ENCODE measurements at regions not wholly inside any gene's neighbourhood (a gene's known extent, or its start where the extent isn't known, plus 50 kb on each side); places are given as distances from the start of the nearest gene placed in this dataset.

DNA sequence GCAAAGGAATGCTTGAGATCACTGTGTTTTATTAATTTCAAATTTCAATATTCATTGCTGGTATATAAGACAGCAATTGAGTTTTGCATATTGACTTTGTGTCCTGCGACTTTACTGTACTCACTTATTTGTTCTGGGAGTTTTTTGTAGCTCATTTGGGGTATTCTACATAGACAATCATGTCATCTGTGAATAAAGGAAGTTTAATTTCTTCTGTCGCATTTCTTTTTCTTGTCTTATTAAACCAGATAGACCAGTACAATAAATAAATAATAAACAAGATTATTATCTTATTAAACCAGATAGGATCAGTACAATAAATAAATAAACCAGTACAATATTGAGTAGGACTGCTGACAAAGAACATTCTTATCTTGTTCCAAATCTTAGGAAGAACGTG lies 448.2 kb downstream of the RPS24 start:
- no peak for DNase-seq (ENCODE audit: low spot score)

DNA sequence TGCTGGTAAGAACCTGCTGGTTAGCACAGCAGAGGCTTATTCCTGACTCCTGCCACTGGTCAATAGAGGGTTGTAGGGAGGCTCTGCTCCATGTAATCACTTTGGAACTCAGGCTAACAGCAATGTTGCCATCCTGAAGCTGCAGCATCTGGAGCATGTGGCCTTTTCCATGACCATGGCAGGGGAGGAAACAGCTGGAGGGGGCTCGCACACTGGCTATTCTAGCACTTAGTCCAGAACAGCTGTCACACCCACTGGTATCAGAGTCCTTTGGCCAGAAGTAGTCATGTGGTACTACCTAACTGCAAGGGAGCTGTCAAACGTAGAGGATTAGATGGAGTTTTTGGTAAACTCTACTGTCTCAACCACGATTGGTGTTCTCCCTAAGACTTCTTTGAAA lies 450.0 kb downstream of the RPS24 start:
- DNase-seq (ENCODE audit: low spot score): no peak

DNA sequence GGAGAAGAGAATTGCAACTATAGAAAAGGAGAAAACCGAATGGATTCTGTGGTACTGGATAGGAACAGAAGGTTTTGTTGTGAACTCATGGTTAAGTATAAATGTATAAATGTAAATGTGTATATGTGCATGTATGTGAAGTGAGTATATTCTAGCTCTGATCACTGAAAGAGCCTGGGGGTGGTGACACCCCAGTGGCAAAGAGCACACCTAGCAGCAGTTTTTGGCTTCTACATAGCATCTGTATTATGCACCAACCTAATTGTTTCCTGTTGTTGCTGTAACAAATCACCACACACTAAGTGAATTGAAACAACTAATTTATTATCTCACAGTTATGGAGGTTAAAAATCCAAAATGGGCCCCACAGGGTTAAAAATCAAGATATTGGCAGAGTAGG lies 455.4 kb downstream of the RPS24 start:
- DNase-seq (ENCODE audit: low spot score): no peak

- no peak for DNase-seq (ENCODE audit: low spot score)
These were observed 458.1 kb downstream of the RPS24 start for GRCh38 chr10:78491812-78492211.

DNA sequence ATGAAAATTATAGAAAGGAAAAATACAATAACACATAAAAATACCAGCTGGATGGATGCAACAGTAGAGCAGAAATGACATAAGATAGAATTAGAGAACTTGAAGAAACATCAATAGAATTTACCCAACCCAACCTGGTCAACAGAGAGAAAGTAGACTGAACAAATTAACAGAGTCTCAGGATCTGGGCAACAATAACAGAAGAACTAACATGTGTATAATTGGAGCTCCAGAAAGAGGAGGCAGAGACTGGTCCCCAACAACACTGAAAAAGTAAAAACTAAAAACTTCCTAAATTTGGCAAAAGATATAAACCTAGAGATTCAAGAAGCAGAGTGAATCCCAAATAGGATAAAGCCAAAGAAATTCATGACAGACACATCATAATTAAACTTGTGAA lies 458.8 kb downstream of the RPS24 start:
- no peak for DNase-seq (ENCODE audit: low spot score)

DNA sequence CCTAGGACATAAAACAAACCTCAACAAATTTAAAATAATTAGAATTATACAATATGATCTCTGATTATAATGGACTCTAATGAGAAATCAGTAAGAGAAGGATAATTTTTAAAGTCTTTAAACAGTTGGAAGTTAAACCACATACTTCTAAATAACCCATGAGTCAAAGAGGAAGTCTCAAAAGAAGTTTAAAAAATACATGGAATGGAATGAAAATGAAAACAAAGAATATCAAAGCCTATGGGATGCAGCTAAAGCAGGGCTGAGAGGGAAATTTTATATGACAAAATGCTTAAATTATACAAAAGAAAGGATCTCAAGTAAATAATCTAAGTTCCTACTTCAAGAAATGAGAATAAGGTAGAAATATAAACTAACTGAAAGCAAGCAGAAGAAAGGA lies 460.5 kb downstream of the RPS24 start:
- no peak for DNase-seq (ENCODE audit: low spot score)

- peak; percentile 26 for DNase-seq (ENCODE audit: low spot score)
These were observed 468.7 kb downstream of the RPS24 start for GRCh38 chr10:78502210-78502936.

- no peak for DNase-seq (ENCODE audit: low spot score)
These were observed 470.5 kb downstream of the RPS24 start for GRCh38 chr10:78504181-78504580.

DNA sequence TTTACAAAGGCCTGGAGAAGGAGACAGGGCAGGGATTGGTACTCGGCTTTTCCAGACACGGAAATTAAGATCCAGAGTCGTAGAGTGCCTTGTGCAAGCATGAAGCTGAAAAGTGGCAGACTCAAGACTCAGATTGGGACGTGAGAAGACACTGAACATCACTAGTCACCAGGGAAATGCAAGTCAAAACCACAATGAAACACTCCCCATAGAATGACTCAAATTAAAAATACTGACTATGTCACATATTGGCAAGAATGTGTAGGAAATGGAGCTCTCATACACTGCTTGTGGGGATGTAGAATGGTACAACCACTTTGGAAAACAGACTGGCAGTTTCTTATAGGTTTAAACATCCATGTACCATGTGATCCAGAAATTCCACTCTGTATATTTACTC lies 472.0 kb downstream of the RPS24 start:
- DNase-seq (ENCODE audit: low spot score): no peak

DNA sequence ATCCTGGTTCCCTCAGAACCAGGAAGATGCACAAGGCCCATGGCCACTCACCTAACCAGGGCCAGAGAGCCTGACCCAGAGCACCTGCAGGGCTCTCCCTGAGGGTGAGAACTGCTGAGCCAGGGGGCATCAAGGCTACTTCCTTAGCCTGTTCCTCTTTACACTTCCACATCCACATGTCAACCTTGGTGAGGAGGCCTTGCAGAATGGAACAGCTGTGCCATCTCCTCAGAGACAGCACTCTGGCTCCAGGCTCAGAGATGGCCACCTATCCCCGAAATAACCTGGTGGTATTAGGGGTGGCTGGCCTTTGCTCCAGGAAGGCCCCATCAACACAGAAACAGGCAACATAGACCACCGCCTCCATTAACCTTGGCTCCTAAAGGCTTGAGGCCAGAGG lies 473.0 kb downstream of the RPS24 start:
- DNase-seq (ENCODE audit: low spot score): no peak

DNA sequence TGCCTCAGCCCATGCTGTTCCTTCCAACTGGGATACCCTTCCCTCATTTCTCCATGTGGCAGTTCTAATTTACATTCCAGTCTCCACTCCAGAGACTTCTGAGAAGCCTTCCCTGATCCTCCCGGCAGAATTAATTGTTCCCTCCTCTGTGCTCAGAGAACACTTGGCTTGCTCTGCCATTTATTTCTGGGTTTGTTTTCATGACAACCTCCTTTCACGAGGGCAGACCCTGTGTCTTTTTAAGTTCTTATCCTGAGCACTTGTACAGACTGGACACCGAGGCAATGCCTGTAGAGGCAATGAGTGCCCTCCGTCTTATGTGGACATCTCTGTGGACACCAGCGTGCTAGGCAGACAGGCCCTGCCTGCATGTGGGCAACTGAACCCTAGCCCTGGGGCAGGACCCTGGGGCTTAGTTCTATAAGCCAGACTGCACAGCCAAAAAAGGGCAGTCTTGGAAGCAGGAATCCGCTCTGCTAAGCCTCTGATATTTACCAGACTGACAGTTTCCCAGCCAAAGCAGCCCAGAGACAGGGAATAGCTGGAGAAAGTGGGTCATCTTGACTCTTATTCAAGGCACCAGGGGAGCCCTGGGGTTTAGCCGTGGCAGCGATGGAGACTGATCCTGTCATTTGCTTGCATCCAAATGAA lies 474.0 kb downstream of the RPS24 start:
- DNase-seq (ENCODE audit: low spot score): no peak

DNA sequence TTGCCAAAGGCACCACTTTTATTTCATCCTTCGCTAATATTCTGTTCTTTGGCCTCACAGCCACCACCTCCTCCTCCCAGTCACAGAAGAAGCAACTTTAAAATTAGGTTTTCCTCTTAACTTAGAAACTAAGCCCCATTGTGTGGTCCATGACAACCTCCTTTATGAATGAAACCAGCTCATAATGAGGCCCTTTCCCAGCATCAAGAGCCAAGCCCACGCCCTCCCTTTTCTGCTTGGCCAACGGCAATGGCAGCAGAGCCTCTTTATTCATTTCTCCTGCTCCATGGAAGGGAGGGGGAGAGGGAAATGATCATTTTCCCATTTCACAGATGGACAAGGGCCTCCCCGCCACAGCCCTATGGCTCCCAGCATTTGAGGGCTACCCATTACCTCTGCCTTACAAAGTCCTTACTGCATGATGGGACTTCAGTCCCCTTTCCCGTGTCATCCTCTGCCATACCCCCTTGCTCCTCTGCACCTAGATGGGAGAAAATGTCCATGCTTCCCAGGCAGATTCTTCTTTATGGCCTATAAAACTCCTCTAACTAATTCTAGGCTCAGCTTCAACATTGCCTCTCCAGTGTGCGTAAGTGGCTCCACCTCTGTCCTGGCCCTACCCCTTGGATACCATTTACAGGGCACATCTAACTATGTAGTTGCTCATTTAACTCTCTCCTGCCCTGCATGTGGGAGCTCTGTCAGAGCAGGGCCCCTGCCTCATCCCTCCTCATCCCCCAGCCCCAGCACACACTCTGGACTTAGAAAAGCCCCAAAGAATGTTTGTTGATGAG lies 475.5 kb downstream of the RPS24 start:
- DNase-seq (ENCODE audit: low spot score): no peak

GRCh38 chr10:78510566-78511323 lies 477.1 kb downstream of the RPS24 start:
- DNase-seq (ENCODE audit: low spot score): no peak

DNA sequence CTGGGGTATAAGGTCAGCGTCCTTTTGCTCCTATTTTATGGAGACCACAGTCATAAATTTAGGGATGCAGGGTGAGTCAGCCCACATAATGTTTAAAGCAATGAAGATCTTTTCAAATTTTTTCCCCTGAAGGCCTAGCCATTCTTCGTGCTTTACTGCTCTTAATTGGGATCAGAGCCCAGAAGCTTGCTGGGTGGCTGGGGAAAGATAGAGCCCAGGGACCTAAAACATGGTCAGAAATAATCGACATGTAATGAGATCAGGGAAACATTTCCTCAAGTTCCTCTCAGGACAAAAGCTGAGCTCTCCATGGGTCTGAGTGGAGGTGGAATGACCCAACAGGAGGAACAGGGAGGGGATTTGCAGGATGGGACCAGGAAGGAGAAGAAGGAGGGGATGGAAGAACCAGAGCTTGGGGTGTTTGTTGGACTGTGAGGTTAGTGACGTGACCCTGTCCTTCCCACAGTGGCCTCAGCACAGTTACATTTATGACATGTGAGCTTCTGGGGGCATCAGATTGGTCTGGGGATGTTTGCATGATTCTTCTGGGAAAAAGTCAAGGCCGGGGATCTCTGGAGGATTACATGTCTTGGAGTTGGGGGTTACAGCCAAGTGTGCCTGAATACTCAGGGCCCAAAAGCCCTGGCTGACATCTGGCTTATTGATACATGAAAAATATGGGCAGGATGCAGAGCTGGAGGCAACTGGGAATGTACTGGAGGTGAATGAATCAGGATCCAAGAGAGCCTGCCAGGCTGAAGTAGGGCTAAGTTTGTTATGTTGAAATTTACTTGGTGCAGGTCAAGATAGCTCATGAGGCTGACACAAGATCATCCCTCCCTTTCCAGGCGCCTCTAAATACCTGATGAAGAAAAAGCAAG lies 477.9 kb downstream of the RPS24 start:
- DNase-seq (ENCODE audit: low spot score): no peak

- no peak for DNase-seq (ENCODE audit: low spot score)
These were observed 478.5 kb downstream of the RPS24 start for GRCh38 chr10:78512205-78512550.

DNA sequence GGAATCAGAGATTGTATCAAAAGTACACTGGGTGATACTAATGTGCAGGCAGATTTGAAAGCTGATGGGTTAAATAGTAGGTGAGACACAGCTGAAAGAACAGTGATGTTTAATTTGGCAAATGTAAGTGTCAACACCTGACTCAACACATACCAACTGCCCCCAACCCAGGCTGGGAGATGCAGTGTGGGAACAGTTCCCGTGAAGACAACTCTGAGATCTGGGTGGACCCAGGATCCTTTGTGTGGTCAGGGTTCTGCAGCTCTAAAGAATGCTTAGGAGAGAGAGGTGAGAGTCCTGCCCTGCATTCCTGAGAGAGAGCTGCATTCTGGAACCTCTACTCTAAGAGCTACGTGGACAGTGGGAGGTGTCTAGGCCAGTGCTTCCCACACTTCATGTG lies 479.7 kb downstream of the RPS24 start:
- DNase-seq (ENCODE audit: low spot score): no peak

DNA sequence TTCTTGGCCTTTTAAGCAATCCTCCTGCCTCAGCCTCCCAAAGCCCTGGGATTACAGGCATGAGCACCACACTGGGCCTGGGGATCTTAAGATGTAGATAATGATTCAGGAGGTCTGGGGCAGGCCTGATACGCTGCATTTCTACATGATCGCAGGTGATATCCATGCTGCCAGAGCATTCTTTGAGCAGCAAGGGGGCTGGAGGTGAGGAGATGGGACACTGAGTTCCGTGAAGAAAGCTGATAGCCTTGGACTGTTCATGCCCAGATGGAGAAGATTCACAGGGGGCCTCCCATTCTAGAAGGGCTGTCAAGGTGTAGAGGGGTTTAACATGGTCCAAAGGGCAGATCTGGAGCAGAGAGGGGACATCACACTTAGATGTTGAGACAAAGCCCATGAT lies 480.3 kb downstream of the RPS24 start:
- DNase-seq (ENCODE audit: low spot score): no peak

DNA sequence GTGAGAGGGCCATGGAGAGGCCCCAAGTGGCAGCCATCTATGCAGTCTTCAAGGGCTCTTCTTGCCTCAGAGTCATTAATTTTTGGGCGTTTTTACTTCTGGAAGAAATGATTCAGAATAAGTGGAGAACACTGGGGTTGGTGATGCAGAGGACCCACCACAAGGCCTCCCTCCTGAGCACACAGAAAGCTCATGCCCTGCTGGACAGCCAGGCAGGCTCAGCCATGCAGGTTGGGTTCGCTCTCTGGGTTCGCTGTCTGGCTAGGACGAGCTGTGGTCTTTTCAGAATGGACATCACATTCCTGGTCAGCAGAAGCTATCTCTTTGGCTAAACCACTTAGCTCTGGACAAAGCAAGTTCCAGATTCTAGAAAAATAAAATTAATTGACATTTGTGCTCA lies 480.8 kb downstream of the RPS24 start:
- DNase-seq (ENCODE audit: low spot score): no peak

DNA sequence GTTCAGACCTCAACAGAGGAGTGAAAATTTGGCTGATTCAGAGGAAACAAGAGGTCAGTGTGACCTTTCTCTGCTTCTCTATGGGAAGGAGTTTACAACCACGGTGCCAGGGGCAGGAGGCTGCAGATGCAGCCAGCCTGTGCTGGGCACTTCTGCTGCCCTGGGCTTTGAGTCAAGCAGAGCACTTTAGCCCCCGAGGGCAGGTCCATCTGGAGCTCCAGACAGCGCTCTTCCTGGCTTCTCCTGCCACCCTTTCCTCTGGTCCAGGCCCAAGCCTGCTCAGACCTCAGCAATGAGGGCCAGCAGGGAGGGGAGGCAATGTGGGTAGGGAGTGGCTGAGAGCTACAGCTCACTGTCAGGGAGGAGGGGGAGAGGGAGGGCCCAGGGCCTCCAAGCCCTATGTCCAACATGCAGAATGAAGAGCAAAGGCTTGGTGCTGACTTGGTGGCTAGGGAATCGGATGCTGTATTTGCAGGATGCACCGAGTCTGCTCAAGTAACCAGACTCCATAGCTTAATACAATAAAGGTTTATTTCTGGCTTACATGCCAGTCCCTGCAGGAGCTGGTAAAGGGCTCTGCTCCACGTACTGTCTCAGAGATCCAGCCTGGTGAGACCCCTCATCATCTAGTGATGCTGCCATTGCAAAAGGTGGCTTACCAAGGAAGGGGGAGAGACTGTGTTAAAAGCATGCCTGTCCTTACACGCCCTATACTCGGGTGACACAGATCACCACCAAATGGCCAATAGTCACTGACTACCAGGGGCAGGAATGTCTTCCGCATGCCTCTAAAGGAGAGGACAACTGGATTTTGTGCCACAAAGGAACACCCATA lies 481.6 kb downstream of the RPS24 start:
- no peak for DNase-seq (ENCODE audit: low spot score)

DNA sequence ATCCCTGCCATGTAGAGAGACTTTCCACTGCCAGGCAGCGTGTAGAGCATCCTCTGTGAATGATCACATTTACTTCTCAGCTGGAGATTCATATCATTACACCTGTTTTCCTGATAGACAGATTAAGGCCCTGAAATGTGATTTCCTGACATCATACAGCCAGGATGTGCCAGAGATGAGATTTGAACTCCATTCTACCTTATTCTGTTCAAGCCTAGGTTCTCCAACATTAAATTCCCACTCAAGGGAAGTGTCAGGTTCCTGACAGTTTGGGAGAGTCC lies 482.1 kb downstream of the RPS24 start:
- DNase-seq (ENCODE audit: low spot score): no peak

DNA sequence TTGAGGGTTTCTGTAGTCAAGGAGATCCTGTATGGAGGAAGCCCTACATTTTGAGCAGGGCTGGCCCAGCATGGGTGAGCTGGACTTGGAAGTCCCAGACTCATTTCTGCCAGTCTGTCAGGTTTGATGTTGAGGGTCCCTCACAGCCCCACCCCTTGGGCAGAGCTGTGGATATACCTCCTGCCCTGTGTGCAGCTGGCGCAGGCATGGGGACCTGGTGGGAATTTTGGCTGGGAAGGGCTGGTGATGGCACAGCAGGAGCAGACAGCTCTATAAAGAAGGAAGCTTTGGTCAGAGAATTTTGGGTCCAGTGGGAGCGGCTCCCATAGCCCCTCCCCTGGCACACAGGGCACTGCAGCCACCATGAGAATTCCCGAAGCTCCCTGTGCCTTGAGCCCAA lies 482.6 kb downstream of the RPS24 start:
- DNase-seq (ENCODE audit: low spot score): no peak
